Large intestine (tissue), 3 donors: ENCODE measurements at regions not wholly inside any gene's neighbourhood (a gene's known extent, or its start where the extent isn't known, plus 50 kb on each side); places are given as distances from the start of the nearest gene placed in this dataset.

Source experiments
- DNase-seq, 2 donors: peaks; one replicate each; pipeline versions ENCODE4 v3.0.0 to v3.0.0-alpha.2; 2013
- H3K27ac ChIP-seq: one replicate; pipeline ENCODE4 v1.5.1; 2013; ENCODE audit warnings: low read length
- H3K27me3 ChIP-seq: 2 replicates; pipeline ENCODE4 v1.6.1; 2013; ENCODE audit warnings: low read length; ENCODE audit not compliant: control insufficient read depth, insufficient read depth
- H3K36me3 ChIP-seq: 2 replicates; pipeline ENCODE4 v1.6.1; 2013; ENCODE audit warnings: low read length; ENCODE audit not compliant: control insufficient read depth, insufficient read depth
- H3K4me1 ChIP-seq: one replicate; pipeline ENCODE4 v1.6.1; 2013; ENCODE audit warnings: low read length; ENCODE audit not compliant: control insufficient read depth, insufficient read depth
- H3K4me3 ChIP-seq: one replicate; pipeline ENCODE4 v1.5.1; 2013; ENCODE audit warnings: low read length
- H3K9me3 ChIP-seq: one replicate; pipeline ENCODE4 v1.6.1; 2013; ENCODE audit warnings: mild to moderate bottlenecking, low read depth, low read length, moderate library complexity; ENCODE audit not compliant: control insufficient read depth
- WGBS: methylation state at CpG from one replicate; pipeline ENCODE4 v1.1.5; 2013; ENCODE audit warnings: low lambda C conversion rate; ENCODE audit not compliant: insufficient coverage; 5-methylcytosine and 5-hydroxymethylcytosine counted together

DNA sequence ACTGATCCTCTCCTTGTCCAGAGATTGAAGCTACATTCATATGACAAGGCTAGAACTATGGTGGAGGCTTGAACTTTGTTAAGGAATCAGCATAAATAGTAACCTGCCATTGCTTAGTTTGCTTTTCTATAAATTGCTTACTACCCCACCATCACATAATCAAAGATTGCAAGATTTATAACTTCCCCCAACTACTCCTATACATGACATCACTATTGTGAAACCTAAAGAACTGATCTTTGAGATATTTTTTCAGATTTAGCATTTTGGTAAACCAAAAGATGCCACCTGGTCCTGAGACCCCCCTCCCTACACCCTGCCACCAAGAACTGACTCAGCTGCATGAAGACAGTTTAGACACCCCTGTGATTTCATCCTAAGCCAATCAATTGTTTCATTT lies 385.3 kb downstream of the CDC5L start:
- Histone ChIP-seq H3K27me3 (no peaks in the 10 kb centered on the region), H3K36me3 (no peaks in the 10 kb centered on the region), H3K9me3 (no peaks in the 10 kb centered on the region), H3K27ac (no peak overlapping the region), H3K4me3 (no peak overlapping the region), H3K4me1 (no peaks in the 10 kb centered on the region)
- DNase-seq: no peak

DNA sequence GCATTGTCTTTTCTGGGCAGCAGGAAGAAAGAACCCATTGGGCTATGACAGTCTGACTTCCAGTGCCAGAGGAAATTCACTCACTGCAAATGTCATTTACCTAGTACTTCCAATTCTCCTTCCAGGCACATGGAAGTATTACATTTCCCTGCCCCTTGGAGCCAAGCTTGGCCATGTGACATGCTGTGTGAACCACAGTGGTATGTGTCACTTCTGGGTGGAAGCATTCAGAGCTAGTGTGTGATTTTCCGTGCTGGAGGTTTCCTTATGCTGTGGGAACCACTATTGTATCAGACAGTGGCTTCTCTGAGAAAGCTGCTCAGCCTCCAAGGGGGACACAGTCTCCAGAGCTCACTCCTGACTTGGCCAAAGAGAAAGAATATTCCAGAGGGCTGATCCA lies 387.6 kb downstream of the CDC5L start:
- H3K27ac ChIP-seq: no peak overlapping the region
- WGBS: no CpG with 5 or more reads among the region's 1 CpG

DNA sequence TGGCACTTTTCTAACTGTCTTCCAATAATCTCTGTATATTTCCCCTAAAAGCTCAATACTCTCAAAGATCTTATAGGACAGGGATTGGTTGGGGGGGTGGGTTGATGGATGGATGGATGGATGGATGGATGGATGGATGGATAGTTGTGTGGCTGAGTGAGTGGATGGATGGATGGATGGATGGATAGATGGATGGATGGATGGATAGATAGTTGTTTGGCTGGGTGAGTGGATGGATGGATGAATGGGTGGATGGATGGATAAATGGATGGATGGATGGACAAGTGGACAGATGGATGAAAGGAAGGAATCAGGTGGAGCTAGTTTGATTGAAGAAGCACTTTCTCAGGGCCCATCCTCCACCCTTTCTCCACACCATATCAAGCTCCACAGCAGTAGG lies 388.8 kb downstream of the CDC5L start:
- Histone ChIP-seq H3K36me3 (no peaks in the 10 kb centered on the region), H3K27me3 (no peaks in the 10 kb centered on the region), H3K9me3 (no peaks in the 10 kb centered on the region), H3K4me1 (no peaks in the 10 kb centered on the region), H3K27ac (no peak overlapping the region), H3K4me3 (no peak overlapping the region)
- DNase-seq: no peak

More for the DNA sequence above, 387.6 kb downstream of the CDC5L start:
- DNase-seq: no peak
- H3K9me3 ChIP-seq: no peaks in the 10 kb centered on the region
- no peaks in the 10 kb centered on the region for H3K36me3 ChIP-seq
- no peaks in the 10 kb centered on the region for H3K4me1 ChIP-seq
- H3K4me3 ChIP-seq: no peak overlapping the region
- H3K27me3 ChIP-seq: no peaks in the 10 kb centered on the region

DNA sequence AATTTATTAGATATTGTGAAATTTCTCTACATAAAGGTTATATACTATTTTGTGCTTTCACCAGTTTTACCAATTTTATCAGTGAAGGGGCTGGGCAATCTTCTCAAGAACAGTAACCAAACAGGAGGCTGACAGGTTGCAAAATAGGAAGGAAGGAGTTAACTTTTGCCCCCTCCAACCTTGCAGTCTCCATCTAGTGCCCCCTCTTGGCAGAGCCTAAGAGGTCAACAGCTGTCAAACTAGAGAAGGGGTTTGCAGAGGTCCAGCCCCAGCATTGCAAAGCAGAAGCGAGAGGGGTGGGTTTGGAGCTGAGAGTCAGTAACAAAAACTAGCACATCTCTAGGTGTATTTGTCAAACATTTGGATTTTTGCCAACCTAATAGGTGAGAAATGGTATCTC lies 391.0 kb downstream of the CDC5L start:
- Histone ChIP-seq H3K4me3 (no peak overlapping the region), H3K27me3 (no peaks in the 10 kb centered on the region), H3K9me3 (no peaks in the 10 kb centered on the region), H3K36me3 (no peaks in the 10 kb centered on the region), H3K27ac (no peak overlapping the region), H3K4me1 (no peaks in the 10 kb centered on the region)
- WGBS: no CpG with 5 or more reads among the region's 1 CpG
- no peak for DNase-seq
